CD14-positive monocyte (primary cell): ENCODE measurements at regions not wholly inside any gene's neighbourhood (a gene's known extent, or its start where the extent isn't known, plus 50 kb on each side); places are given as distances from the start of the nearest gene placed in this dataset.

Experiments used
- DNase-seq, 3 donors: peaks; one replicate each; pipeline ENCODE4 v3.0.0-alpha.2; 2011 to 2022
- H2AFZ ChIP-seq: 2 replicates; pipeline ENCODE4 v1.6.0; 2012; ENCODE audit warnings: mild to moderate bottlenecking, low read depth, low read length, inconsistent platforms; ENCODE audit not compliant: insufficient read depth, poor library complexity, severe bottlenecking
- H3K27ac ChIP-seq, 2 donors: 1 replicate in 1 of 2; 2 replicates in 1 of 2; pipeline ENCODE4 v1.5.1; 2012 to 2013; ENCODE audit warnings: low read length in 2 of 2, control low read depth in 1 of 2, inconsistent platforms in 1 of 2, low read depth in 1 of 2, mild to moderate bottlenecking in 1 of 2
- H3K27me3 ChIP-seq, 2 donors: one replicate each; pipeline versions ENCODE4 v1.6.0 to v1.6.1; 2011 to 2013; ENCODE audit warnings: low read length in 2 of 2; ENCODE audit not compliant: control insufficient read depth in 2 of 2, insufficient read depth in 2 of 2
- H3K36me3 ChIP-seq, 2 donors: replicated peaks in 1 of 2; 1 replicate in 1 of 2; 2 replicates in 1 of 2; pipeline versions ENCODE4 v1.5.1 to v1.6.1; 2012 to 2013; ENCODE audit warnings: low read length in 2 of 2, control low read depth in 1 of 2, inconsistent platforms in 1 of 2, mild to moderate bottlenecking in 1 of 2; ENCODE audit not compliant: insufficient read depth in 2 of 2, control insufficient read depth in 1 of 2
- H3K4me1 ChIP-seq, 2 donors: 1 replicate in 1 of 2; 2 replicates in 1 of 2; pipeline versions ENCODE4 v1.5.1 to v1.6.1; 2012 to 2013; ENCODE audit warnings: low read length in 2 of 2, control low read depth in 1 of 2, inconsistent platforms in 1 of 2, mild to moderate bottlenecking in 1 of 2, moderate library complexity in 1 of 2; ENCODE audit not compliant: insufficient read depth in 2 of 2, control insufficient read depth in 1 of 2
- H3K4me2 ChIP-seq: replicated peaks from 2 replicates; pipeline ENCODE3; 2012; ENCODE audit warnings: low read length, moderate library complexity, mild to moderate bottlenecking; ENCODE audit not compliant: poor library complexity, severe bottlenecking; ENCODE audit errors: extremely low read depth
- H3K4me3 ChIP-seq, 3 experiments: fragments of 200-600 bp in 1 of 3; sonication (generic) in 1 of 3; replicated peaks in 1 of 3; 1 replicate in 2 of 3; 2 replicates in 1 of 3; pipeline ENCODE4 v1.5.1; 2011 to 2013; ENCODE audit warnings: low read length in 3 of 3, mild to moderate bottlenecking in 3 of 3, control low read depth in 2 of 3, low read depth in 2 of 3, inconsistent platforms in 1 of 3, moderate library complexity in 1 of 3
- H3K79me2 ChIP-seq: 2 replicates; pipeline ENCODE4 v1.6.0; 2012; ENCODE audit warnings: mild to moderate bottlenecking, control low read depth, inconsistent platforms, low read length, moderate library complexity; ENCODE audit not compliant: insufficient read depth
- H3K9ac ChIP-seq: 2 replicates; pipeline ENCODE4 v1.6.0; 2017; ENCODE audit warnings: low read length, mild to moderate bottlenecking; ENCODE audit not compliant: insufficient read depth, poor library complexity, severe bottlenecking
- H3K9me3 ChIP-seq, 2 donors: replicated peaks in 1 of 2; 1 replicate in 1 of 2; 2 replicates in 1 of 2; pipeline versions ENCODE4 v1.5.1 to v1.6.1; 2012 to 2013; ENCODE audit warnings: low read length in 2 of 2, control low read depth in 1 of 2; ENCODE audit not compliant: control insufficient read depth in 1 of 2, insufficient read depth in 1 of 2
- H4K20me1 ChIP-seq: 2 replicates; pipeline ENCODE4 v1.6.0; 2012; ENCODE audit warnings: mild to moderate bottlenecking, low read length, control low read depth, moderate library complexity; ENCODE audit not compliant: insufficient read depth
- H3K27ac Mint-ChIP-seq, 7 donors: one replicate each; pipeline ENCODE4 v1.8.0; 2020; ENCODE audit warnings: mild to moderate bottlenecking in 7 of 7, mixed read lengths in 7 of 7, moderate library complexity in 6 of 7, inconsistent platforms in 2 of 7
- H3K27me3 Mint-ChIP-seq, 3 donors: one replicate each; pipeline ENCODE4 v1.8.0; 2021 to 2022; ENCODE audit warnings: low read depth in 3 of 3, mild to moderate bottlenecking in 3 of 3, mixed read lengths in 3 of 3, moderate library complexity in 3 of 3, inconsistent platforms in 1 of 3
- H3K36me3 Mint-ChIP-seq, 2 donors: one replicate each; pipeline ENCODE4 v1.8.0; 2020; ENCODE audit warnings: mixed read lengths in 2 of 2, inconsistent platforms in 1 of 2, mild to moderate bottlenecking in 1 of 2
- H3K4me1 Mint-ChIP-seq: one replicate; pipeline ENCODE4 v1.8.0; 2020; ENCODE audit warnings: mild to moderate bottlenecking, mixed read lengths
- H3K4me3 Mint-ChIP-seq, 2 donors: one replicate each; pipeline ENCODE4 v1.8.0; 2020; ENCODE audit warnings: mild to moderate bottlenecking in 2 of 2, mixed read lengths in 2 of 2, moderate library complexity in 1 of 2
- H3K9me3 Mint-ChIP-seq, 7 donors: one replicate each; pipeline ENCODE4 v1.8.0; 2020 to 2022; ENCODE audit warnings: mixed read lengths in 7 of 7, mild to moderate bottlenecking in 6 of 7, moderate library complexity in 6 of 7, inconsistent platforms in 2 of 7
- WGBS: methylation state at CpG from one replicate; pipeline ENCODE4 v1.1.5; 2013; ENCODE audit warnings: missing lambda C conversion rate; ENCODE audit not compliant: insufficient coverage; 5-methylcytosine and 5-hydroxymethylcytosine counted together
- intact Hi-C, 2 donors: fragments of 100-400 bp; cut with micrococcal nuclease; formaldehyde crosslinking; loops; one replicate each; pipeline versions ENCODE4 v1.15.0 to v1.15.1; 2023
- TF ChIP-seq, protein P1 (sequence below): fragments of 200-600 bp; IDR thresholded peaks from one replicate; pipeline ENCODE4 v1.8.0; 2022; ENCODE audit warnings: antibody characterized with exemption, mild to moderate bottlenecking

DNA sequence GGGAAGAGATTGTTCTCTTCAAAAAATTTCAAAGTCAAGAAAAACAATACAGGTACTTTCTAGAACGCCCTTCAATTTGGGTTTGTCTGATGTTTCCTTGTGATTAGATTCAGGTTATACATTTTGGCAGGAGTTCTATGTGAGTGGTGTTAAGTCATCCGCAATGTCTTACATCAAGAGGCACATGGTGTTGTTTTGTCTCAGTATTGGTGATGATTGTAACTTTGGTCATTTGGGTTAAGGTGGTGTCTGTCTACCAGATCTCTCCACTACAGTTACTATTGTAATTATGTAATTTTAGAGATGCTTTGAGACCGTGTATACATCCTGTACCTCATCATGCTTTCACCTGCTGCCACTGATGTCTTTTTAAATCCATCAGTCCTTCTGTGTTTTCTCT lies 60.3 kb downstream of the TET3 start:
- peaks cover 99% of the 10 kb centered on the region for H3K79me2 ChIP-seq
- H2AFZ ChIP-seq = no peak overlapping the region
- intact Hi-C loops = no loop called here
- WGBS = no CpG with 5 or more reads among the region's 3 CpGs
- H3K36me3 ChIP-seq = peaks cover 36 to 60% of the 10 kb centered on the region in 2 donors
- no peak overlapping the region for H3K4me3 Mint-ChIP-seq
- peaks cover 32% of the 10 kb centered on the region for H3K4me1 Mint-ChIP-seq
- H3K27ac ChIP-seq = peak overlapping the region in 1 of 2 donors; percentile 56
- H3K9ac ChIP-seq = no peak overlapping the region
- H3K36me3 Mint-ChIP-seq = peaks cover 50 to 51% of the 10 kb centered on the region in 2 donors
- peak overlapping the region in 2 of 7 donors; percentile 66 to 67 for H3K27ac Mint-ChIP-seq
- no peak overlapping the region for H3K4me2 ChIP-seq
- peaks cover 22 to 25% of the 10 kb centered on the region in 2 donors for H3K4me1 ChIP-seq
- TF ChIP-seq, protein P1, sequence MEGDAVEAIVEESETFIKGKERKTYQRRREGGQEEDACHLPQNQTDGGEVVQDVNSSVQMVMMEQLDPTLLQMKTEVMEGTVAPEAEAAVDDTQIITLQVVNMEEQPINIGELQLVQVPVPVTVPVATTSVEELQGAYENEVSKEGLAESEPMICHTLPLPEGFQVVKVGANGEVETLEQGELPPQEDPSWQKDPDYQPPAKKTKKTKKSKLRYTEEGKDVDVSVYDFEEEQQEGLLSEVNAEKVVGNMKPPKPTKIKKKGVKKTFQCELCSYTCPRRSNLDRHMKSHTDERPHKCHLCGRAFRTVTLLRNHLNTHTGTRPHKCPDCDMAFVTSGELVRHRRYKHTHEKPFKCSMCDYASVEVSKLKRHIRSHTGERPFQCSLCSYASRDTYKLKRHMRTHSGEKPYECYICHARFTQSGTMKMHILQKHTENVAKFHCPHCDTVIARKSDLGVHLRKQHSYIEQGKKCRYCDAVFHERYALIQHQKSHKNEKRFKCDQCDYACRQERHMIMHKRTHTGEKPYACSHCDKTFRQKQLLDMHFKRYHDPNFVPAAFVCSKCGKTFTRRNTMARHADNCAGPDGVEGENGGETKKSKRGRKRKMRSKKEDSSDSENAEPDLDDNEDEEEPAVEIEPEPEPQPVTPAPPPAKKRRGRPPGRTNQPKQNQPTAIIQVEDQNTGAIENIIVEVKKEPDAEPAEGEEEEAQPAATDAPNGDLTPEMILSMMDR = no peak
- H3K9me3 Mint-ChIP-seq = no peaks in the 10 kb centered on the region
- H3K4me3 ChIP-seq = no peak overlapping the region
- no peaks in the 10 kb centered on the region for H3K9me3 ChIP-seq
- H3K27me3 ChIP-seq = no peaks in the 10 kb centered on the region
- DNase-seq = no peak
- peaks cover 0 to 2% (median 0%) of the 10 kb centered on the region in 3 donors for H3K27me3 Mint-ChIP-seq
- H4K20me1 ChIP-seq = peaks cover 100% of the 10 kb centered on the region

DNA sequence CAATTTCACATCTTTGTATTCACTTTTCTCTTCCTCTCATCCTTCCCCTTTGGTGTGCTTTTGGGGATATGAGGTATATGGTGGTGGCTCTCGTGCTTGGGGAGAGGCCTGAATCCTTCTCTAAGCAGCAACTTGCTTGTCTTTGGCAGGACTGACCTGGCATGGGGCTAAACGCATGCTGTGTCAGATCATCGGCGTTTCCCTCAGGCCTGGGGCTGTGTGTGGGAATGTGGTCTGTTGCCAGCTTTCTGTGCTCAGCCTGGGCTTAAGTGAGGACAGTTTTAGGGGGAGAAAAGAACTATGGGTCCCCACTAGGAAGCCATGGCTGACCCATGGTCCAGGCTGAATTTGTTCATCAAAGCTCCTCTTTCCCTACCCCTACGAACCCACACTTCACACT lies 60.7 kb downstream of the TET3 start:
- intact Hi-C loops = no loop called here
- DNase-seq = no peak
- H3K79me2 ChIP-seq = peaks cover 99% of the 10 kb centered on the region
- H3K9me3 ChIP-seq = no peaks in the 10 kb centered on the region
- H3K4me1 ChIP-seq = peaks cover 18 to 20% of the 10 kb centered on the region in 2 donors
- 92% methylated on average over 2 of the region's 5 CpGs for WGBS
- peaks cover 100% of the 10 kb centered on the region for H4K20me1 ChIP-seq
- TF ChIP-seq, protein P1 = no peak
- H3K27ac Mint-ChIP-seq = peak overlapping the region in 5 of 7 donors; percentile 24 to 72 (median 67)
- H3K4me3 ChIP-seq = no peak overlapping the region
- H3K27me3 ChIP-seq = no peaks in the 10 kb centered on the region
- H3K9ac ChIP-seq = no peak overlapping the region
- H2AFZ ChIP-seq = no peak overlapping the region
- H3K36me3 Mint-ChIP-seq = peaks cover 48% of the 10 kb centered on the region in 2 donors
- peak overlapping the region in 1 of 2 donors; percentile 56 for H3K27ac ChIP-seq
- peaks cover 36 to 64% of the 10 kb centered on the region in 2 donors for H3K36me3 ChIP-seq
- H3K4me2 ChIP-seq = no peak overlapping the region
- no peaks in the 10 kb centered on the region for H3K9me3 Mint-ChIP-seq
- peaks cover 0 to 2% (median 0%) of the 10 kb centered on the region in 3 donors for H3K27me3 Mint-ChIP-seq
- H3K4me3 Mint-ChIP-seq = no peak overlapping the region
- peaks cover 28% of the 10 kb centered on the region for H3K4me1 Mint-ChIP-seq
